G401.6 (cell line): ENCODE measurements at regions not wholly inside any gene's neighbourhood (a gene's known extent, or its start where the extent isn't known, plus 50 kb on each side); places are given as distances from the start of the nearest gene placed in this dataset.
"Not testable (repeated sequence)": the region's sequence is repeated elsewhere in the genome, so short reads cannot be mapped to it uniquely, and the experiment has no call there.

Experiments
- FAIRE-seq: peaks from 2 replicates; lab custom pipeline; 2012; peaks lifted over from hg19 to GRCh38; lab: Jason Lieb, UNC

DNA sequence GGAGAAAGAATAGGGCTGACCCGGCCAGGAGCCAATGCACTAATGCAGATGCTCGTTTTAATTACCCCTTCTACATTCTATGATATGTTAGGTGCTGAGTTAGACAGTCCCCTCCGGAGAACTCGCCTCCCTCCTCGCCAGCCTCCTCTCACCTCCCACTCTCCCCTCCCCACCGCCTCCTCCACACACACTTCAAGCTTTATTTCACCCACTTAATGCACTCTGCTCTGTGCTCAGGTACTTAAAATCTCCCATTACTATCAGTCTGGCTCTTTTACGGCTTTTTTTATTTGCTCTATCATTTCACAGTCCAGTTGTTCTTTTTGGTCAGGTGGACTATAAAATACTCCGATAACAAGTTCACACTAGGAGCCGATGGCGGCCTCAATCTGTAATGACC is 231.6 kb downstream of the TEX36 start:
- no peak for FAIRE-seq

DNA sequence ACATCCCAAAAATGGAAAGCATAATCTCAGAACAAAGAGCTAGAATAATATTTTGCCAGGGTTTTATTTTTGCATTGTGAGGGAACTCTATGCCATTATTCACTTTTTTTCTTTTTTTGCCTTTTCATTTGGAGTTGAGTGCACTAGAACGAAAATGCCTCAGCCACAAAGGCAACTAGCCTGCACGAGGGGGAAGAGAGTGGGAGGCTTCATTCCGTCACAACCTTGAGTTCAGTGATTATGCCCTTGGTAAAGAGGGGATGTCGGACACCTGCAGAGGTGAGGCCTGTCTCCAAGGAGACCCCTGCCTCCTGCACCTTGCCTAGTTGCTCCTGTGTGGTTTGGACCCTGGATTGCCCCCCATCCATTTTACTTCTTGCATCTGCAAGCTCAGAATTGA is 232.7 kb downstream of the TEX36 start:
- no peak for FAIRE-seq

DNA sequence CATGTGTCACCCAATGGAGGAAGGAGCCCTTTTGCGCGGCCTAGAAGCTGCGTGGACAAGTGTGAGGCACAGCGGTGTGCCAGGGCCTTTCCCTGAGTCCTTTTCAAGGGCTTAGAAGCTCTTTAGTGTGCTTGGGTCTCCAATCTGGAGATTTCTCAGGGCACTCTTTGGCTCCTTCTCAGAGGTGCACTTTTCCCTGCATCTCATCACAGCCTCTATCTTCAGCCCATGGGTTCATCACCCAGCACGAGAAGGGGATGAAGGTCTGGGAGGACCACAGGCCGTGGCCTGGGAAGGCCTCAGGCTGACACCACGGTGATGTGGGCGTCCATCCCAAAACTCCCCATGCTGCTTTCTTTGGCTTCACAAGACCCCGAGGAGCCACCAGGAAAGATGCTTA is 233.4 kb downstream of the TEX36 start:
- FAIRE-seq = no peak

DNA sequence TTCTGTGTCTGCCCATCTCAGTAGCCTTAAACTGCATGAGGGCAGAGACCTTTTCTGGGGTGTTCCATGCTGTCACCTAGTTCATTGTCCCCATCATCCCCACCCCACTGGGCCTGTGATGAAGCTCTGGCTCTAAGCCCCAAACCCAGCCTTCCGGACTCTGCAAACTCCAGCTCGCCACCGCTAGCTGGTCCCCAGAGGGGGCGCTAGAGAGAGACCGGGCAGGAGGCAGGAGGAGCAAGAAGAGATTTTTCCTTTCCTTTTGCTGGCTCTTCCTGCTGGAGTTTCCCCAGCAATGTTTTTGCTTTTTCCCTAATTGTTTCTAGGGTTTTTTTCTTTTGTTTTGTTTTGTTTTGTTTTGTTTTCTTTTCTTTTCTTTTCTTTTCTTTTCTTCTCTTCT is 234.4 kb downstream of the TEX36 start:
- peak; percentile 40 for FAIRE-seq

DNA sequence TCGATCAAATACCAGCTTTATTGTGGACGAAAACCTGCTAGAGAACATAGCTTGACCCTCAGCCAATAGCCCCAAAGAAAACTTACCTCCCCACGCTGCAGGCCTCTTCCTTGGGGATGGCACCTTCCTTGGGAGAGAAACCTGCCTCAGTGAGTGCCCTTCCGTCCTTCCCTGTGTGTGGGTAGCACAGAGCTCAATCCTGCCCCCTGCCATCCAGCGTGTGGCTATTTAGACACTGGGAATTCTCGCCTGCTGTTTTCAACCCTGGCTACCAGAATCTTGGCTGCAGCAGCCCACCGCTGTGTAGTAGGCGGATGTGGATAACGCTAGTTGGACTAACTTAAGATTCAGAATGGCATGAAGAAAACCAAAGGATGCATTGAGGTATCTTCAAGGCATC is 238.2 kb downstream of the TEX36 start:
- FAIRE-seq = no peak

DNA sequence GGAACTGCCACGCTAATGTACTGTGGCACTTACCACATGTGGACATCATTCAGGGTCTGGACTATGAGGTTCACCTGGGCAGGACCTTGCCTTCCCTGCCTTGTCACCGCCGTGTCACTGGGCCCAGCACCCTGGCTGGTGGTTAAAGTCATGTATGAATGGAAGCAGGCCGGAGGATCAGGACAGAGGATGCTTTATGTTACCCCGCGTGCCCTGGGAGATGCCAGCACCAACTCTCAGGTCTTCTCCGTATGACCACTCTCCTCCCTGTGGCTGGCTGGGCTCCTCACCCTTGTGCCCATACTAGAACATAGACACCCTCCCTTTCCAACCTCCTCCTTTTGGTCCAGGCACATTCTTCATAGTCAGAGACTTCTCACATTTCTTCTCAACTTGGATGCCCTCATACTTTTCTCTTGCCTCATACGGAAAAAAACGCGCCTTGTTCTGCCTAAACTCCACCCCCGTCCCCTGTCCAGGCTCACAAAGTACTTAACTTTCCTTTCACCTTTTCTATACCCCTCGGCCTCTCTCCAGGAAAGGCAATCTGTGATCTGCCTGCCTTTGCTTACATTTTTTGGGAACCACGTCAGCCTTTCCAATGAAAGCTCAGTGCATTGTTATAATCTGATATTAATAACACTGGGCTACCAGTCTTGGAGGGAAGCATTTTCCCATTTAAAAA is 240.0 kb downstream of the TEX36 start:
- no peak for FAIRE-seq

DNA sequence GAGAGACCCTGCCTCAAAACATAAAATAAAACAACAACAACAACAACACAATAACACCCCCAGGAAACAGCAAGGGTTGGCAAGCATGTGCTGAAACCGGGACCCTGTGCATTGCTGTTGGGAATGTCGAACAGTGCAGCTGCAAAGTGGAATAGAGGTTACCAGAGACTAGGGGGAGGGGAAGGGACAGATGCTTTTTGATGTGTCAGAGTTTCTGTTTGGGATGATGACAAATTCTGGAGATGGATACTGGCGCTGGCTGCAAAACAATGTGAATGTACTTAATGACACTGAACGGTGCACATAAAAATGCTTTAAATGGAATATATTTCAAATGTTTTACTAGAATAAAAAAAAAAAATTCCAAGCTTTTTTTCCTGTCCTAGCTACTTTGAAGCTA is 241.8 kb downstream of the TEX36 start:
- no peak for FAIRE-seq

DNA sequence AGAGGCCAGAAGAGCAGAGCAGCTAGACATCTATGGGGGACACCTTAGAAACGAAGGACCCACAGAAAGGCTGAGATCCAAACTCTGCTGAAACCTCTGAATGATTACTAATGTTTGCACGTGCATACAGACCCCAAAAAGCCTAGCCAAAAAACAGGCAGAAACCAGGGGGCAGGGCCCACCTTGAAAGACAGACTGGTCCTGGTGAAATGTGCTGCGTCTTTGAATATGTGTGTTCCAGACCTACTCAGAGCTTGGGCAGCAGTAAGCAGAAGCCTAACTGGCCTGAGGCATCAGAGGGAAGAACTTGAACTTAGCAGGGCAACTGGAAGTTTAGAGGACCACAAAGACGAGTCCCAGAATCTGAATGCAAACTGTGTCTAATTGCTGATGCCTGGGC is 251.8 kb downstream of the TEX36 start:
- FAIRE-seq = no peak

DNA sequence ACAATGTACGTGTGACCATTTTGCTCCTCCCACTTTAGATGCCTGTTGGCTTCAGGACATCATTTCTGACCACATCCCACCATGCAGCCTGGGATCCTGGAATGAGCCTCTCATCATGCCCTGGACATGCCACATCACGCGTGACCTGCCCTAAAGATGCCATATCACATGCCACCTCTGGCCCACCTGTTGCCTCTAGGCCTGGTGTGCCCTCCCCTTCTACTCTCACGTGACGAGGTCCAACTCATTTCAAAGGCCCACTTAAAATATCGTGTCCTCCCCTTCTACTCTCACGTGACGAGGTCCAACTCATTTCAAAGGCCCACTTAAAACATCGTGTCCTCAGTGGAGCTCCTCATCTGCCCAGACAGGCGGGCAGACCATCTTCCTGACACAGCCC is 254.9 kb downstream of the TEX36 start:
- FAIRE-seq = no peak

DNA sequence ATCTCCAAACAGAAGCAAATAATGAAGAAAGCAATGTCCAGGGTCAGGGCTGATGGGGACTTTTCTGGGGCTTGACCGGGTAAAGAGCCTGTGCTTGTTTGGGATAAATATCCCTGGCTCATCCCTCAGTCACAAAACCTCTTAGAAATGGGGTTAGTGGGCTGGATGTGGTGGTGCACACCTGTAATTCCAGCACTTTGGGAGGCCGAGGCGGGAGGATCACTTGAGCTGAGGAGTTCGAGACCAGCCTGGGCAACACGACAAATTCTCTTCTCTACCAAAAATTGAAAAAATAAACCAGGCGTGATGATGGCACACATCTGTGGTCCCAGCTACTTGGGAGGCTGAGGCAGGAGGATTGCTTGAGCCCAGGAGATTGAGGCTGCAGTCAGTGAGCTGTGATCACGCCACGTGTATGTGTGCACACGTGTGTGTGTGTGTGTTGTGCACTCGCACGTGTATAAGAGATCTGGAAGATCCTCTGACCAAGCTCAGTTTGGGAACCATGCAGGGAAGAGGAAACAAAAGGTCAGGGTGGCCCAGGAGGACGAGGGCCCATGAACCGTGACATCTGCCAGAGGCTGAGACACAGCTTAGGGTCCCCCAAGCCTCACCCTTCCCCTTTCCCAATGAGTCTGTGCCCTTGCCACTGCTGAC is 258.6 kb downstream of the TEX36 start:
- FAIRE-seq = no peak

DNA sequence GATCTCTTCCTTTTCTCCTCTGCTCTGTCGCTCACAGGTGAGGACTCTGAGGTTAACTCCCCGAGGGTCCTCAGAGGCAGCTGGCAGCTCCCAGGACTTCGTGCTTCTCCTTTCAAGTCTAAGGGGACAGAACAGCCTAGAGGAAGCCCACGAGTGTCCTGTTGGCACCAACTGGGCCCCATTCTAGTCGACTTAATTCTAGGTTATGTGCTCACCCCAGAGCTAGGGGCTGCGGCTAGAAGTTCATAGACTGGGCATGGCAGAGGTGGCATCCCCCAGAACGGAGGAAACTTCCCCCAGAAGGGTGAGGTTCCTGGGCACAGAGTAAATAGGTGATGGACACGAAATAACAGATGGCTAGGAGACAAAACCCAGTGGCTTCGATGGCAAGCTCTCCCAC is 259.4 kb downstream of the TEX36 start:
- FAIRE-seq = no peak

DNA sequence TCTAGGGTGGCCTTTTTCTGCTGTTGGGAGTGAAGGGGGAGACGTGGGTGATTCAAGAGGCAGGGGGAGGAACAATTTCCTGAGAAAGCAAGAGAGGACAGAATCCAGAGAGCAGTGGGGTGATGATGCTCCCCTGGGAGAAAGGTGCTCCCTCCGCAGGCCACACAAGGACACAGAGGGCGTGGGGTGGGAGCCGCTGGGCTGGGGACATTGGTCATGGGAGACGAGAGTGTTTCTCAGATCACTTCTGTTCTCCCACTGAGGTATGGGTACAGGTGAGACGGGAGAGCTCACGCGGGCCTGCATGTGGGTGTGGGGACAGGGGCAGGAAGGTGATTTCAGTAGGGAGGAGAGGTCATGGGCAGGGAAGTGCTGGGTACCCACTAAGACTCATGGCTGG is 259.5 kb upstream of the CTBP2 start:
- FAIRE-seq = no peak

DNA sequence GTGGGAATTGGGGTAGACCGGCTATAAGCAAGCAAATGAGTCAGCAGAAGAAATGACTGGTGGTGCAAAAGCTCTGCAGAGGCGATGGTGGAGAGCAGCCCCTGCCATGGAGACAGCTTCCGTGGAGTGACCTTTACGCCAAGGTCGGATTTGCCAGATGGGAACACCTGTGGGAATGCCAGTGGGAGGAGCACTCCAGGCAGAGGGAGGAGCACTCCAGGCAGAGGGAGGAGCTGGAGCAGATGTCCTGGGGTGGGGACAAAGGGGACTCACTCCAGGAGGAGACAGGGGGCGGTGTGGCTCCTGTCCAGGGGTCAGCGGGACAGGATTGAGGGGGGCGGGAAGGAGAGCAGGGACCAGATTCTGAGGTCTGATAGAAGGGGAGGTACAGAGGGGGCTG is 258.8 kb upstream of the CTBP2 start:
- no peak for FAIRE-seq

DNA sequence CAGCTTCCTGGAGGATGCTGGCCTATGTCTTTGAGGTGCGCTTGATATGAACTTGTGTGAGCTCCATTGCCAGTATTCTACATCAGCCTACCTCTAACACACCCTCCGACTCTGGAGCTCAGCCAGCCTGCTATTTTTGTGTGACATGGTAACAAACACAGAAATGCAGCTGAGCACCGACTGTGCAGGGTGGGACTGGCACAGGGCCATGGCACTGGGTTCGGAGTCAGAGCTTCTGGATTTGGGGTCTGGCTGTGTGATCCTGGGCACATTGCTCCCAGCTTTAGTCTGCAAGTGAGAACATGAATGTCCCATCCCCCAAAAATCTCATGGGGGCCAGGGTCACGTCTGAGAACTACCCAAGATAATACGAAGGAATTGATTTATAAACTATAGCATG is 257.2 kb upstream of the CTBP2 start:
- no peak for FAIRE-seq

DNA sequence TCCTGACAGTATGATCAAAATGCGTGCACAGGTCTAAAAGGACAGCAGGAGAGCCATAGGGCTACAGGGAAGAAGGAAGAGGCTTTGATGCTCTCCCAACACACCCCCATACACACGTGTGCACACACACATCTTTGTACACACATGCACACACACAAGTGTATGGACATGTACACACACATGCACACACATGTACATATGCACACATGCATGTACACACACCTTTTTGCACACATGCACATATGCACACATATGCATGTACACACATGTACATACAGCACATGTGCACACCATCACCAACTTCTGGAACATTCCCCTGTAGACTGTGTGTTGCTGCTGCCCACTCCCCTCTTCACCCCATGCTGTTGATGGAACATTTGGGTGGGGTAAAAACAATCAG is 255.6 kb upstream of the CTBP2 start:
- no peak for FAIRE-seq

DNA sequence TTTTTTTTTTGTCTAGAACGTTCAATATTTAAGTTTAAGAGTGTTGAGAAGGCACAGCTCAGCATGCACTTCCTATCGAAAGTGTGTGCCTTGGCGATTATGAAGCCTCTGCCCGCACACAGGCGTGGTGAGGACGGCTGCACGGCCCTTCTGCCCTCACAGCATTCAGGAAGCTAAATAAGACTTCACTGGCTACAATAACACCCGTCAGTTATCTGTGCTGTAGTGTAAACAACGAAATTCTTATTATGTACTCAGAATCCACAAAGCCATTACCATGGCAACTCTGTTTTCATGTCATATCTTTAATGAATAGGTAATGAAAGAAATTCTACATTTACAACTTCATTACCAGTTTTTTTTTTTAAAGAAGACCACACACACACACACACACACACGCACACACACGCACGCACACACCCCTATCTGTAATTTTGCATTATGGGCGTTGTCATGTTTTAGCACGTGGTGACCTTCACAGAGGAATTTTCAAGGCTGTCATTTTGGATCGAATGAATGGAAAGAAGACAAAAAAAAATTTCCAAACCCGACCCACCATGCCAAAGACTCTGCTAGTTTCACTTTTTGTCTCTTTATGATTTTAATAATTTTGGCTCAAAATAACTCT is 254.8 kb upstream of the CTBP2 start:
- FAIRE-seq = no peak

DNA sequence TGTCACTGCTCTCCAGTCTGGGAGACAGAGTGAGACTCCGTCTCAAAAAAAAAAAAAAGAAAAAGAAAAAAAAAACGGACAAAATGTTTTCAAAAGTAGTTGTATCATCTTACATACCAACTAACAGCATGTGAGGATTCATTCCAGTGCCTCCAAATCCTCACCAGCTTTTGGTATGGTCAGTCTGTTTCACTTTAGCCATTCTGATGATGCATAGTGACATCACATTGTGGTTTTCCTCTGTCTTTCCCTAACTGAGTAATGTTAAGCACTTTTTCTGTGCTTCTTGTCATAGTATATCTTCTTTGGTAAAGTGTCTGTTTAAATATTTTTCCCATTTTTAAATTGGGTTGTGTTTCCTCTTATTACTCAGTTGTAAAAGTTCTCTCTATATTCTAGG is 251.4 kb upstream of the CTBP2 start:
- FAIRE-seq = no peak

DNA sequence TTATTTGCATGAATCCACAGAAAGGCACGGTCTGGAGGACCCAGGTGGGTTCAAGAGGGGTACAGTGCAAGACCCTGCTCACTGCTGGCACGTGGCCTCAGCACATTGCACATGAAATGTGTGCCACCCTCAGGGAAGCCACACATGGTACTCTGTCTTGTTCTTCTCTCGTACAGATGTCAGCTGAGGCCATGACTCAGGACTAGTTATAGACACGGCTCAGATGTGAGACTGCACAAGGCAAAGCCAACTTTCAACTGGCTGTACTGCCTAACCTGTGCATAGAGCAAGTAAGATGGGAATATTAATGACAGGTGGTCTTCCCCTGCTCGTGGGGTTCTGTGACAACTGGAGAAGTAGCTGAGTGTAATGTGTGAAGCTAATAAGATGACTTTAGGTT is 249.4 kb upstream of the CTBP2 start:
- no peak for FAIRE-seq

DNA sequence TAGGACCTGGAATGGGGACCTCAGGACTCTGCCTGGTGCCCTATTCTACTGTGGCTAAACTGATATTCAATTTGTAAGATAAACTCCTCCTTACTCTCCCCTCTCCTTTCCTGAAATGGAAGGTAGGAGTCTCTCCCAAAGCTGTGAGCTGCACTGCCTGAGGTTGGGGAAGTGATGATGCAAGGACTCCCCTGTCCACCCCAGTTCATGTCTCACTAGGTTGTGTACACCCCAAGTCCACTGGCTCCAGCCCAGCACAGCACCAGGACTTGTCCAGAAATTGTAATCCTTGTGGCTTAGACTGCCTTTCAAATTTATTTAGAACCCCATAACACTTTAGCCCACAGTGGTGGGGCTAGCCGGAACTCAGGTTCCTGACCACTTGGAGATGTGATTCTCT is 247.2 kb upstream of the CTBP2 start:
- no peak for FAIRE-seq

DNA sequence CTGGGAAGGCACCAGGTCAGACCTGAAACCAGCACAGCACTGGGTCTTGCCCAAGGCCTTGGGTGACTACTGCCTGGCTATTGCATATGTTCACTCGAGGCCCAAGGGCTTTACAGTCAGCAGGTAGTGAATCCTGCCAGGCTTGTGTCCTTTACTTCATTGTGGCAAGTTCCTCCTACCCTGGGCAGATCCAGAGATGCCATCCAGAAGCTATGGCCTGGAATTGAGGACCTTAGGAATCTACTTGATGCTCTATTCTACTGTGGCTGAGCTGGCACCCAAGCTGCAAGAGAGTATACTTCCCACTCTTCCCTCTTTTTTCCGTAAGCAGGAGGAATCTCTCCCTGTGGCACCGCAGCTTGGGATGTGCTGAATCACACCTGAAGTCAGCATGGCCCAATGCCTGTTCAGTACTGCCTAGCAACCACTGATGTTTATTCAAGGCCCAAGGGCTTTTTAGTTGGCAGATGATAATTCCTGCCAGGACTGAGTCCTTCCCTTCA is 246.7 kb upstream of the CTBP2 start:
- FAIRE-seq = no peak

DNA sequence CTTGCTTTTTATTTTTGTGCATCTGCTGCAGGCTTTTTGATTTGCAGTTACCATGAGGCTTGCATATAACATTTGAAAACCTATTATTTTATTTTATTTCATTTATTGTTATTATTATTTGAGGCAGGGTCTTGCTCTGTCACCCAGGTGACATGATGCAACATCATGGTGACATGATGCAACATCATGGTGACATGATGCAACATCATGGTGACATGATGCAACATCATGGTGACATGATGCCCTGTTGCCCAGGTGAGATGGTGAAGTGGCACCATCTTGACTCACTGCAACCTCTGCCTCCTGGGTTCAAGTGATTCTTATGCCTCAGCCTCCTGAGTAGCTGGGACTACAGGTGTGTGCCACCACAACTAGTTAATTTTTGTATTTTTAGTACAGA is 244.5 kb upstream of the CTBP2 start:
- FAIRE-seq = not testable (repeated sequence)

DNA sequence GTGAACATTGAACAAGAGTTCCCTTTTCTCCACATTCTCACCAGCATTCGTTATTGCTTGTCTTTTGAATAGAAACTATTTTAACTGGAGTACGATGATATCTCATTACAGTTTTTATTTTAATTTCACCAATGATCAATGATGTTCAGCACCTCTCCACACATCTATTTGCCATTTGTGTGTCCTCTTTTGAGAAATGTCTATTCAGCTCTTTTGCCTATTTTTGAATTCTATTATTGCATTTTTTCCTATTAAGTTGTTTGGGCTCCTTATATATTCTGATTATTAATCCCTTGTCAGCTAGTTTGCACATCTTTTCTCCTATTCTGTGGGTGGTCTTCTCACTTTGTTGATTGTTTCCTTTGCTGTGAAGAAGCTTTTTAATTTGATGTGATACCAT is 241.1 kb upstream of the CTBP2 start:
- FAIRE-seq = no peak

DNA sequence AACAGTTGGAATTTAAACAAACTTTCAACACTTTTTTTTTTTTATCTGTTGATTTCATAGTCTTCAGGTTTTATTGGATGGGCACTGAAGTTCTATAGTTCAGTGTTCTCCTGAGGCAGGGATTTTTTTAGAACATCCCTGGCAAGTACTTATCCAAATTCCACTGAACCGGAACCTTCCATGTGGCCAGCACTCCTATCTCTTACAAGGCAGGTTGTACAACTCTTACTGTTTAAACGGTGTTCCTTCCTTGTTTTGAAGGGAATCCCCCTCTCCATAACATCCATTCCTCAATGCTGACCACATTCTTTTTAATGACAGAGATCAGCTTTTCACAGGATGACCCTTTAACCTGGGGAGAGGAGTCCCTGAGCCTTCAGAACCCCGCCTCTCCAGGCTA is 238.9 kb upstream of the CTBP2 start:
- FAIRE-seq = no peak

DNA sequence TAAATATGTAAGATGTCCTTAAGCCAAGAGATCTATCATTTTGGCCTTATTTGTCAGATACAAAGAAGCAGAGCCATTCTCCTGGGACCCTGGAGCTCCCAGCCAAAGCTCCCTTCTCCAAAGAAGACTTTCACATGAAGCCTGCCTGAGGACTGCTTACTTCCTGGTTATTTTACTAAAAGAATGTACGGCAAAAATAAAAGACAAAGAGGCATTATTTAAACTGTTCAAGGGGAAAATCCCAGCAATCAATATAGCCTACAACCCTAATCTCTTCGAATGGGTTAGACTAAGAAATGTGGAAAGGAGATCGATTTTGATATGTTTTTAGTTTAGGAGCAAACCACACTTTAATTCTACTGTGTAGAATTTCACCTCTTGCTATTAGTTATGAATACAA is 237.9 kb upstream of the CTBP2 start:
- FAIRE-seq = no peak
